Natural killer cell treated with Interleukin-12 subunit alpha and Interleukin-12 subunit beta and Interleukin-15 and Interleukin-18, amount 100 ng/mL, for 72 hours (primary cell): ENCODE measurements at regions not wholly inside any gene's neighbourhood (a gene's known extent, or its start where the extent isn't known, plus 50 kb on each side); places are given as distances from the start of the nearest gene placed in this dataset.

ENCODE experiments used
- ATAC-seq, 2 donors: fragments of 150-1000 bp; cut with Tn5 transposase in 1 of 2; sonication (Bioruptor Pico), chemical (Tn5 transposase) in 1 of 2; 2 replicates each; pipeline ENCODE4 v1.10.0; 2021
- DNase-seq: peaks from one replicate; pipeline ENCODE4 v3.0.0; 2022; ENCODE audit warnings: low spot score
- H3K27ac Mint-ChIP-seq, 2 donors: 1 replicate in 1 of 2; 2 replicates in 1 of 2; pipeline ENCODE4 v1.8.0; 2022; ENCODE audit warnings: mixed read lengths in 2 of 2, mild to moderate bottlenecking in 1 of 2, moderate library complexity in 1 of 2
- H3K27me3 Mint-ChIP-seq, 2 donors: 1 replicate in 1 of 2; 2 replicates in 1 of 2; pipeline ENCODE4 v1.8.0; 2022; ENCODE audit warnings: mixed read lengths in 2 of 2
- H3K36me3 Mint-ChIP-seq: one replicate; pipeline ENCODE4 v1.8.0; 2022; ENCODE audit warnings: mixed read lengths
- H3K4me1 Mint-ChIP-seq, 2 donors: 1 replicate in 1 of 2; 2 replicates in 1 of 2; pipeline ENCODE4 v1.8.0; 2022; ENCODE audit warnings: low read depth in 2 of 2, mixed read lengths in 2 of 2, mild to moderate bottlenecking in 1 of 2
- H3K4me3 Mint-ChIP-seq: one replicate; pipeline ENCODE4 v1.8.0; 2022; ENCODE audit warnings: mixed read lengths
- H3K9me3 Mint-ChIP-seq: 2 replicates; pipeline ENCODE4 v1.8.0; 2022; ENCODE audit warnings: mixed read lengths

DNA sequence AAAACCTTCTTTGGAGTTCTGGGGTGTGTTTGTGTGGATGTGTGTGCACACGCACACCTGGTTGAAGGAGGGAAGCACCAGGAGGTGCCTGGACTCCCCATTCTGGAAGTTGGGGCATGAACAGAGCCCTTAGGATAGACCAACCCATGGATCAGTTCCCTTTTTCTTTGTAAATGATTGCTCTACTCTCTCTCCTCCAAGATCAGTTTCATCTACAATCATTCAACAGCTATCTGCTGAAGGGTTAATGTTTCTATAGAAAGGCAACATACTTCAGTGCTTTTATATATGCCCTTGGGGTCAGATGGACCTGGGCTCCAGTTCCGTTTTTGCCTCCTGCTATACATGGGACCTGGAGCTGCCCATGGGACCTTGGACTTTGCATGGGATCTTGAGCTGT is 352.1 kb upstream of the CFAP20DC start:
- Mint-ChIP-seq H3K4me1 (peaks cover 0 to 3% of the 10 kb centered on the region in 2 donors), H3K27ac (no peak overlapping the region), H3K9me3 (no peaks in the 10 kb centered on the region), H3K4me3 (no peak overlapping the region), H3K36me3 (no peaks in the 10 kb centered on the region), H3K27me3 (peaks cover 9 to 17% of the 10 kb centered on the region in 2 donors)
- DNase-seq (no peak), ATAC-seq (no peak)

DNA sequence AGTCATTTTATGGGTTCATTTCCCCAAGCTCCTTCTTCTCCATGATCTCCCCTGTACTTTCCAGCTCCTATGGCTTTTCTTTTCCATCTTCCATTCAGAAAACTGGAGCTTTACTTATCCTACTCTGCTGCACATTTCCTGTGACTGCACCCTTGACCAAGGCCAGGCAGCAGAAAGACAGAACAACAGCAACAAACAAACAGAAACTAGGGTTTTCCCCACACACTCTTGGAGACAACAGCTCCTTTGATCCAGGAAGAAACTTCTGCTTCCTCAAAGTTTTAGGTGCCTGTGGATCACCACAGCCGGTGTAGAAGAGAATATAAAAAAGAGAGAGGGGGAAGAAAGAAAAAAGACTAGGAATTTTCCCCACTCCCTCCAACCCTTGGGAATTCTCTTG is 342.3 kb upstream of the CFAP20DC start:
- peaks cover 0 to 12% of the 10 kb centered on the region in 2 donors for H3K4me1 Mint-ChIP-seq
- H3K4me3 Mint-ChIP-seq = no peak overlapping the region
- no peaks in the 10 kb centered on the region for H3K9me3 Mint-ChIP-seq
- H3K36me3 Mint-ChIP-seq = peaks cover 5% of the 10 kb centered on the region
- no peak for DNase-seq
- peaks cover 4 to 7% of the 10 kb centered on the region in 2 donors for H3K27me3 Mint-ChIP-seq
- ATAC-seq = no peak
- H3K27ac Mint-ChIP-seq = no peak overlapping the region

DNA sequence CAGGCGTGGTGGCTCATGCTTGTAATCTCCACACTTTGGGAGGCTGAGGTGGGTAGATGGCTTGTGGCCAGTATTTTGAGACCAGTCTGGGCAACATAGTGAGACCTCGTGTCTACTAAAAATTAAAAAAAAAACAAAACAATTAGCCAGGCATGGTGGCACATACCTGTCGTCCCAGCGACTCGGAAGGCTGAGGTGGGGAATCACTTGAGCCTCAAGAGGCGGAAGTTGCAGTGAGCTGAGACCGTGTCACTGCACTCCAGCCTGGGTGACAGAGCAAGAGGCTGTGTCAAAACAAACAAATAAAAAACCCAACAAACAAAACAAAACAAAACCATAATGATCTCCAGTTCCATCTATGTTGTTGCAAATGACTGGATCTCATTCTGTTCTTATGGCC is 341.3 kb upstream of the CFAP20DC start:
- no peak overlapping the region for H3K4me3 Mint-ChIP-seq
- H3K9me3 Mint-ChIP-seq = no peaks in the 10 kb centered on the region
- ATAC-seq = no peak

DNA sequence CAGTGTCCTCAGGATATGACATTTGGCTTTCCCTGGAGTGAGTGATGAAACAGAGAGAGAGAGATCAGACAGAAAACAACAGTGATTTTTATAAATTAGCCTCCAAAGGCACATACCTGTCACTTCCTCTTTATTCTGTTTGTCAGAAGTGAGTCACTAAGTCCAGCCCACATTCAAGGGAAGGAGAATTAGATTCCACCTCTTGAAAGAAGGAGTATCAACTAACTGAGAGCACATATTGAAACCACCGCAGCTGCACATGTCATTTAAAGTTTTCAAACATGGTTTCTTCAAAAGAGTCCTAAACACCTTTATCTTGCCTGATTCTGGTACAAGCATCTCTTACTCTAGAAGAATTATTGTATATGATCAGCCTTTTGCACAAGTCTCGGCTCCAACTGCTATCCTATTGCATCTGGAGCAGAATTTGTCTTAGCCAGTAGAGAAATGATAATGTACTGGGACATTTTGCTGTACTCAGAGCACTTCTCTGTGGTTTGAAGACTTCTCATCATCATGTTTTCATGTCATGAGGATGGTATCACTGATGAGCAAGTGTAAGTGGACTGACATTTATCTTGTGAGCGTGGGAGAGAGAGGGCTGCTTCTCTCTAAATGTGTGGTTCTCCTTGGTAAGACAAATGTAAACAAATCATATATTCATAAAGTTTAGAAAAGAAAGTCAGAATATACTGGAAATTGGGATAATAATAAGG is 338.9 kb upstream of the CFAP20DC start:
- peak in 1 of 2 donors; percentile 72 for ATAC-seq
- Mint-ChIP-seq H3K36me3 (no peaks in the 10 kb centered on the region), H3K4me3 (peak overlapping the region; percentile 54), H3K27me3 (no peaks in the 10 kb centered on the region), H3K27ac (peak overlapping the region; percentile 45 to 84), H3K9me3 (no peaks in the 10 kb centered on the region), H3K4me1 (peaks cover 3 to 40% of the 10 kb centered on the region in 2 donors)
- no peak for DNase-seq

More for the DNA sequence above, 341.3 kb upstream of the CFAP20DC start:
- no peak for DNase-seq
- Mint-ChIP-seq H3K27me3 (peaks cover under 1 to 3% of the 10 kb centered on the region in 2 donors), H3K27ac (no peak overlapping the region), H3K4me1 (peaks cover 1 to 22% of the 10 kb centered on the region in 2 donors), H3K36me3 (peaks cover 2% of the 10 kb centered on the region)

DNA sequence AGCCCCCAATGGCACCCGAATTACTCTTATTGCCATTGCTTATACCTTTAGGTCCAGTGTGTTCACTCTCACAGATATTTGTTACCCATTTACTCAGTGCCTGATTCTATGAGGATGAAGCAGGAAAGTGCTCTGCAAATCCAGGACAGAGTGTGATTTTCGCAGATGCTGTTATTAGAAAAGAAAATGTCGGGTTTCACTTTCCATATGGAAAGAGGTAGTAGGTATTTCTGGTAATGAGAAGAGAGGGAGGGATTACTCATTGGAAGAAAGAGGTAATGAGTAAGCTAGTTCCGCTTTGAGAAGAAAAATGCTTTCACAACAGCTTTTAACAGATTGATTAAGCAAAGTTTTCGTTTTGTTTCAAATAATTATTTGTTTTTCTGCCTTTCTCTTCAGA is 336.3 kb upstream of the CFAP20DC start:
- H3K4me1 Mint-ChIP-seq = peaks cover 3 to 61% of the 10 kb centered on the region in 2 donors
- H3K36me3 Mint-ChIP-seq = no peaks in the 10 kb centered on the region
- peak overlapping the region; percentile 49 for H3K4me3 Mint-ChIP-seq
- H3K27me3 Mint-ChIP-seq = no peaks in the 10 kb centered on the region
- ATAC-seq (peak; percentile 65 to 69), DNase-seq (no peak)
- peak overlapping the region; percentile 69 to 84 for H3K27ac Mint-ChIP-seq
- H3K9me3 Mint-ChIP-seq = no peaks in the 10 kb centered on the region

DNA sequence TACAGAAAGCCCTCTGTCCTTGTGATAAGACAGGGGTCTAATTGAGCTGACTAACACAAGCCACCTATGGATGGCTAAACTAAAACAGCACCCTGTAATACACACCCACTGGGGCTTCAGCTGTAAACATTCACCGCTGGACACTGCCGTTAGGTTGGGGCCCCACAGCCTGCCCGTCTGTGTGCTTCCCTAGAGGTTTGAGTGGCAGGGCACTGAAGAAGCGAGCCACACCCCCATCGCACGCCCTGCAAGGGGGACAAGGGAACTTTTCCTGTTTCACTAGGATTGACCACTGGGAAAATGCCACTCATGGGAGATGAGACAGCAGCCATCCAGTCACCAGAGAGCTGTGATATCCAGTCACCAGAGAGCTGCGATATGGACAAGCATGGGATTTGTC is 335.7 kb upstream of the CFAP20DC start:
- ATAC-seq = no peak
- DNase-seq = no peak
- peak overlapping the region; percentile 69 to 84 for H3K27ac Mint-ChIP-seq
- peak overlapping the region; percentile 49 for H3K4me3 Mint-ChIP-seq
- H3K36me3 Mint-ChIP-seq = no peaks in the 10 kb centered on the region
- no peaks in the 10 kb centered on the region for H3K27me3 Mint-ChIP-seq
- peaks cover 3 to 64% of the 10 kb centered on the region in 2 donors for H3K4me1 Mint-ChIP-seq
- H3K9me3 Mint-ChIP-seq = no peaks in the 10 kb centered on the region

DNA sequence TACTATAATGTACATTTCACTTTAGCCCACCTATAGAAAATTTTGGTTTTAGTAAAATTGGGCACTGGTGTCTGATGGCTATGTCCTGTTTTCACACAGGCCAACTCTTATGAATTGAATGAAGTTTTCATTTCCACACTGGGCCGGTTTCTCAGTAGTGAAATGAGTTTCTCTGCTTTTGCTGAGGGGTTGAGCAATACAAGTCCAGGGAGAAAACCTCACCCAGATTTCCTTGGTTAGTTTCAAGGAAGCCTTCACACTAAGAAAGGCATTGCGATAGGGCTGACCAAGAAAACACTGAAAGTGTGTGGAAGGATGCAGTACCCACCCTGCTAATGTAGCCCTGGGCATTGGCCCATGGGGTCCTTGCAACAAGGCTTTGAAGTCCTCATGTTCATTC is 331.5 kb upstream of the CFAP20DC start:
- ATAC-seq = peak; percentile 80 to 85
- peaks cover 5 to 58% of the 10 kb centered on the region in 2 donors for H3K4me1 Mint-ChIP-seq
- DNase-seq = peak; percentile 64
- H3K36me3 Mint-ChIP-seq = peaks cover 6% of the 10 kb centered on the region
- peaks cover 9 to 13% of the 10 kb centered on the region in 2 donors for H3K27me3 Mint-ChIP-seq
- peak overlapping the region; percentile 5 to 57 for H3K27ac Mint-ChIP-seq
- peaks cover 8% of the 10 kb centered on the region for H3K9me3 Mint-ChIP-seq
- H3K4me3 Mint-ChIP-seq = peak overlapping the region; percentile 15

DNA sequence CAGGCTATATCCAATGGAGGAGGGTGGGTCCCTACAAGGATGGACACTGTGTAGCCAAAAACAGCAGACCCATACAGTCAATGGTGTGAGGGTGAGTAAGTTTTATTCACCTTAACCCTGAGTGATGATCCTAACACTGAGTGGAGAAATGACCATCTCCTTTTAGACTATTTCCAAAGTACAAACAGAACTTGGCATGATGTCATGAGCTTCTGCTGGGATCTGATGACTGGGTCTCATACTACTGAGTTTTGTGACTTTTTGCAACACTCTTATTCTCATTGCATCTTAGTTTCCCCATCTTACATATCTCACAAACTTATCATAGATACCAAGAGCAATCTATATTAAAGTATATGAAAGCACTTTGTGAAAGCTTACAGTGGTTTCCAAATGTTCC is 330.3 kb upstream of the CFAP20DC start:
- peak overlapping the region; percentile 19 for H3K4me3 Mint-ChIP-seq
- H3K36me3 Mint-ChIP-seq = peaks cover 9% of the 10 kb centered on the region
- H3K27me3 Mint-ChIP-seq = peaks cover 10 to 16% of the 10 kb centered on the region in 2 donors
- ATAC-seq (peak in 1 of 2 donors; percentile 14), DNase-seq (no peak)
- peak overlapping the region in 1 of 2 donors; percentile 57 for H3K27ac Mint-ChIP-seq
- H3K4me1 Mint-ChIP-seq = peaks cover 3 to 48% of the 10 kb centered on the region in 2 donors
- peaks cover 9% of the 10 kb centered on the region for H3K9me3 Mint-ChIP-seq

DNA sequence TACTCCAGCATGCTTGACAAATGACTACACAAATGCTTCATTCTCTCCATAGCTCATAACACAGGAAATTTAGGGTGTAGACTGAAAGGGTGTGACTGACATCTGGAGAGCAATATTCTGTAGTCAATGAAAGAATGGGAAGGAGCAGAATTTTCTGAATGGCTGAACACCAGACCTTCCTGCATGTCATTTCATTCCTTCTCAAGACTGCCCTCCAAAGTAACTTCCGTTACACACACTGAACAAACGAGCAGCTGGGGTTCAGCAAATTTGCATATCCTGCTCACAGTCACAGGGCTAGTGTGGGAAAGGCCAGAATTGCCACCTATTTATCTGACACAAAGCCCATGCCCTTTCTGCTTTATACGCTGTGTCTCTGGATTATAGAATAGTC is 325.0 kb upstream of the CFAP20DC start:
- peak; percentile 70 to 86 for ATAC-seq
- no peak for DNase-seq

DNA sequence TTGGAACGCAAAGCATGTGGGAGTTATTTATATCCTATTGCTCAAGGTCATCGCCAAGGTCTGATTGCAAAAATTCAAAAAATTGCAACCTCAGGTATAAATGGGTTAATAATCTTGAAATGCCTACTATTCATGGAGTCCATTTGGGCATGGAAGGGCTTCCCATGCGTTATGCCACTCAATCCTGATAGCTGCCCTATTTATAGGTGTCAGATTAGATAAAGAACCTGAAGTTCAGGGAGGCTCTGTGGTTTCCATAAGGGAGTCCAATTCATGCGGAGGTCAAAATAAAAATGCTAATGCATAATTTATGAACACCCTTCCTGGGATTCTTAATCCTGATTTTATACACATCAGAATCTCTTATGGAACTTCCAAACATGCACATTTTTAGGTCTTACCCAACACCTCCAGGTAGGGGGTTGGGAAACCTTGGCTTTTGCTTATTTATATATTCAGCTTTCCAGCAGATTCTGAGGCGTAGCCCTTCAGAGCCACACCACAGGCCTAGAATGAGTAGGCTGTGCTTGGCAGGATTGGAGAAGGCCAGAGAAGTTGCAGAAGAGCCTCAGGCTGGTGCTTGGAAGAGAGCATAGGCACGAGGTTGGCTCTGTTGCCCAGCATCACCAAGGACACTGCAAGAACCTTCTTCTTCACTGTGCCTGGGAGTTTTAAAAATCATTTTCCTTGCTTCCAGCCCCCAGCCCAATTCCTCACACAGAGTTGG is 324.4 kb upstream of the CFAP20DC start:
- no peak for DNase-seq
- peaks cover 9% of the 10 kb centered on the region for H3K9me3 Mint-ChIP-seq
- H3K36me3 Mint-ChIP-seq = peaks cover 9% of the 10 kb centered on the region
- peak overlapping the region; percentile 13 for H3K4me3 Mint-ChIP-seq
- peak overlapping the region in 1 of 2 donors; percentile 56 for H3K27ac Mint-ChIP-seq
- peaks cover 8 to 10% of the 10 kb centered on the region in 2 donors for H3K4me1 Mint-ChIP-seq
- peak in 1 of 2 donors; percentile 27 for ATAC-seq
- H3K27me3 Mint-ChIP-seq = peaks cover 10 to 16% of the 10 kb centered on the region in 2 donors

More for the DNA sequence above, 325.0 kb upstream of the CFAP20DC start:
- Mint-ChIP-seq H3K36me3 (peaks cover 9% of the 10 kb centered on the region), H3K4me3 (peak overlapping the region; percentile 13), H3K27me3 (peaks cover 10 to 16% of the 10 kb centered on the region in 2 donors), H3K4me1 (peaks cover 8 to 10% of the 10 kb centered on the region in 2 donors), H3K9me3 (peaks cover 9% of the 10 kb centered on the region), H3K27ac (peak overlapping the region in 1 of 2 donors; percentile 56)

DNA sequence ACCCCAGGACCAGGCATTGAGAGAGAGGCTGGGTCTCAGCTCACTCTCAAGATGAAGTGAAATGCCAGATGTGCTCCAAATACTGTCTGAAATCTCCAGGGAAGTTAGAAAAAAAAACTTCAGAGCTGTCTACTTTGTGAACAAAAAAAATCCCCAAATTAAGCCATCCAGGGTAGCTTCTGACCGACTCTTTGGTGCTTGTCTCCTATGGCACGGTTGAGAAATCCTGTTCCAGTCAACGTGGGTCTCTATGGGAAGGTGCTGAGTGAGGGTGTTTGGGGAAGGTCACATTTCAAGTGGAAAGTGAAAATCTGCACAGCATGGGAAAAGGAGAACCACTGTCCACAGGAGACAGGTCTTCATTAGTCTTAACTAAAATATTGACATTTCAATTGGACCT is 322.5 kb upstream of the CFAP20DC start:
- no peak for ATAC-seq
- no peak overlapping the region for H3K27ac Mint-ChIP-seq
- H3K4me3 Mint-ChIP-seq = no peak overlapping the region
- H3K9me3 Mint-ChIP-seq = peaks cover 9% of the 10 kb centered on the region
- peaks cover 8% of the 10 kb centered on the region for H3K36me3 Mint-ChIP-seq
- no peak for DNase-seq
- peaks cover 2 to 6% of the 10 kb centered on the region in 2 donors for H3K4me1 Mint-ChIP-seq
- peaks cover 13 to 14% of the 10 kb centered on the region in 2 donors for H3K27me3 Mint-ChIP-seq

DNA sequence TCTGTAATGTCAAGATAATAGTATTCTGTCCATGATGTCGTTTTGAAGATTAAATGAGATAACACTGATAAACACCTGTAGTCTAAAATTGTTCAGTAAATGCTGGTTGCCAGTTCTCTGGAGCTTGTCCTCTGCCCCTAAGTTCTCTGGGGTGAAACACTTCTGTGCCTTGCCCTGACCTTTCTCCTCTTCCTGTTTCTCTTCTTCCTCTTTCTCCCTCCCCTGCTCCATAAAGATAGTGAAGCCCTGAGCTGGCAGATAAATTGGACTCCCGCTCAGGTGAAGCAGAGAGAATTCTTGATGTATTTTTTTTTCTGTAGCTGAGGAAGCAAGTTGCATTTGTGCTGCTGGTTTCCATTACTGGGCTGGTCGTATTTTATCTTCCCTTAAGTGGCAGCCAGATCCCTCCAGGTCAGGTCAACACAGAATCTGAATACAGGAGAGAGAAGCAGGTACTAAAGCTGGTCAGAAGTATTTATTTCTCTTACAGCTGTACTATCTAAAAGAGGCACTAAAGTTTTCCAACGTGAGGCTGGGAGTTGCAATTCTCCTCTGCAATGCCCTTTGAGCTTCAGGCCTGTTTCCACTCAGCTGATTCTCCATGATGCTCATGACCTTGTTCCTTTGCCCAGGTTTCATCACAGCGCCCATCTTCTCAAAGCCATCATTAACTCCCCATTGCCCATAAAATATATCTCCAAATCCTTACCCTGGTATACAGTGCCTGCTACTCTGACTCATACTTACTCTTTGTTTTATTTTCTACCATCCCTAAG is 319.3 kb upstream of the CFAP20DC start:
- DNase-seq (no peak), ATAC-seq (no peak)
- H3K27me3 Mint-ChIP-seq = peaks cover 0 to 12% of the 10 kb centered on the region in 2 donors
- no peak overlapping the region for H3K4me3 Mint-ChIP-seq
- no peaks in the 10 kb centered on the region for H3K36me3 Mint-ChIP-seq
- peaks cover 5% of the 10 kb centered on the region in 2 donors for H3K4me1 Mint-ChIP-seq
- H3K9me3 Mint-ChIP-seq = no peaks in the 10 kb centered on the region
- H3K27ac Mint-ChIP-seq = no peak overlapping the region

DNA sequence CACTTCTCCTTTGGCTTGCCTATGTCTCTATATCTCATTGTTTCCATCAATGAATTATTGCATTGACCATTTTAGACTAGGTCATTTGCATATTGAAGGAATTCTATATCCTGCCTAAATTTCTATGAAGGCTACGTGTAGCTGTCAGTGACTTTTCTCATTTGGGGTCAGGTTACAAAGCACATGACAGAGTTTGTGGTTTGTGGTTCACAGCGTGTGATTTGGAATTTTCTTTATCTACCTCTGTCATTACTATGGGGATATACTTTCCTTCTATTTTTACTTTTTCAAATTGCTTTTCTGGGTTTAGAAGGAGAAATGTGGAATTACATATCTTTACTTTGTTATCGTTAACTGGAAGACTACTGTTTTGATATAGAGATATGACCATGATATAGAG is 317.3 kb upstream of the CFAP20DC start:
- DNase-seq (no peak), ATAC-seq (no peak)
- no peak overlapping the region for H3K27ac Mint-ChIP-seq
- no peaks in the 10 kb centered on the region for H3K36me3 Mint-ChIP-seq
- no peaks in the 10 kb centered on the region for H3K9me3 Mint-ChIP-seq
- peaks cover 5% of the 10 kb centered on the region in 2 donors for H3K4me1 Mint-ChIP-seq
- H3K27me3 Mint-ChIP-seq = peaks cover 0 to 12% of the 10 kb centered on the region in 2 donors
- no peak overlapping the region for H3K4me3 Mint-ChIP-seq
